ENCODE measurements at regions not wholly inside any gene's neighbourhood (a gene's known extent, or its start where the extent isn't known, plus 50 kb on each side); places are given as distances from the start of the nearest gene placed in this dataset.

GRCh38 chr11:69394234-69394868 lies 87.1 kb upstream of the LINC01488 start:
- no peak for DNase-seq

- no peak for DNase-seq
Measured at GRCh38 chr11:69394869-69395246, 86.6 kb upstream of the LINC01488 start.

DNA sequence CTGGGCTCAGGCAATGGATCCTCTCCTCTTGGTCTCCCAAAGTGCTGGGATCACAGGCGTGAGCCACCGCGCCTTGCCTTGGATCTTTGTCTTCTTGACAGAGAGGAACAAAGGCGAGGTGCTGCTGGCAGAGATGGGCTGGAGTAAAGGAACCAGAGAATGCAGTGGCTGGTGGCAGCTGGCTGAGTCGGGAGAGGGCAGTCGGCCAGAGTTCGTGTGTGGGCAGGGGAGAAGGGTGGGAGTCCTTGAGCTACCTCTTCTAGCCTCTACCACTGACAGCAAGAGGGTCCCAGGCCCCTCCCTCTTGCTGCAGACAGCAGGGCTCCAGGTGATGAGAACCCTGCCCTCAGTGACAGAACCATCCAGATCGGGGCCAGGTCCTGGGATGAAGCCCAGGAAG lies 86.2 kb upstream of the LINC01488 start:
- DNase-seq: no peak

GRCh38 chr11:69396051-69396947 lies 85.2 kb upstream of the LINC01488 start:
- DNase-seq: no peak

DNA sequence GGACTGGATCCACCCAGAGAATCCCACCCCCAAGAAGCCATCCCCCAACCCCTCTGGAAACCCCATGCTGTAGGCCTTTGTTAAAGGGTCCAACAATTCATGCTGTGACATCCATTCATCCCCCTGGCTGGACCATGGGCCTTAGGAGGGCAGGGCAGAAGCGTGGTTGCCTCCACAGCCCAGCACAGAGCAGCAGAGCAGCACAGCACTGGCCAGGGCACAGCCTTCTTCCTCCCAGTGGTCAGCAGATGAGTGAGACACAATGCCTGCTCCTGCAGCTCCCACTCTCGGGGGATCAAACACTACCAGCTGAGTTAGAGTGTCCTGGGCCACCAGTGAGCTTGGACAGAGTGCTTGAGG lies 84.5 kb upstream of the LINC01488 start:
- DNase-seq: no peak

DNA sequence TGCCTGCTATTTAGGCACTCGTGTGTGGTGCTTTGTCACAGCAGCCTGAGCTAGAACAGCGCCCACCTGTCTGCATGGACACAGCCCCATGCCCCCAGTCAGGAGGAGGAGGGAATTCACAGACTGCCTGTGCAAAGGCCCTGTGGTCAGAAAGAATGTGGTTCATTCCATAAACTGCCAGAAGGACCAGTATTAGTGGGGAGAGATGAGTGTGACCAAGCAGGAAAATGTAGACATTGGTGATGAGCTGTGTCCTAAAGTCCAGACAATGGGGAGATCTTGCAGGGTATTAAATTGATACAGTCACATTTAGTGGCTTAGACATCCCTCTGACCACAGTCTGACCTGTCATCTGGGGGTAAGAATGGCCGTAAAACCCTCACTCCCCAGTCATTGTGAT lies 83.7 kb upstream of the LINC01488 start:
- DNase-seq: no peak

DNA sequence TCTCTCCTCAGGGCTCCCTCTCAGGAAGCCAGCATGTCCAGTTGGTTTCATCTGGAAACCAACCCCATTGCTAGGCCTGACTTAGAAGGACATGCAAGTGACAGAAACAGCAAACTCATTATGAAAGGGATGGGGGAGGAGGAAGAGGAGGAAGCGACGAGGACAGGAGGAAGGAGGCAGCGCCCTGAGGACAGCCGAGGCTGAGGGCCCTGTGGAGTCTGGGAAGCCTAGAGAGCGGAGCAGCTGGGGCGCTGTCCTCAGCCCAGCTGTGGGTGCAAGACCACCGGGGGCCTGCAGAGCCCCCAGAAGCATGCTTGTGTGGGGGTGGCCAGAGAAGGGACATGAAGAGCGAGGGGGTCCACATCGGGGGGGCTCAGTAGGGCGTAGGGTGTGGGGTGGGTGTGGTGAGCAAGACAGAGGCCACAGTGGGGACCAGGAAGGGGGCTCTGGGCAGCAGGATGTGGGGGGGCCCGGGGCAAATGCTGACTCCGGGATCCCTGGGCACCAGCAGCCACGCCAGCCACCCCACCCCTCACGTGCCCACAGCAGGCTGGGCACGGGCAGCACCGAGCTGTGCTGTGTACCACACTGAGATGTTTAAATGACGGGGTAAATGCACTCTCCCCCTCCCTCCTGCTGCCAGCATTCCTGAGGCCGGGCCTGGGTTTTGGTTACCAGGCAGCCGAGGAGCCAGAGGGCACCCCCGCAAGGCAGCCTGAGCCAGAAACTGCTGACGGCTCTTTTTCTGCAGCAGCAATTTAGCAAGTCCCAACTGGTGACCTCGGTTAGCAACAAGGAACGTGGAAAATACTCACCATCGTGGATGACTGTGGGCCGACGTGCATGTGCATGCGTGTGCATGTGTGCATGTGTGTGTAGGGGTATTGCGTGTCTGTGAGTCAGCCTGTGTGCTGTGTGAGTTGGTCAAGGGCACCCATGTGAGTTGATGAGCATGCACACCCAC lies 82.7 kb upstream of the LINC01488 start:
- DNase-seq: no peak

DNA sequence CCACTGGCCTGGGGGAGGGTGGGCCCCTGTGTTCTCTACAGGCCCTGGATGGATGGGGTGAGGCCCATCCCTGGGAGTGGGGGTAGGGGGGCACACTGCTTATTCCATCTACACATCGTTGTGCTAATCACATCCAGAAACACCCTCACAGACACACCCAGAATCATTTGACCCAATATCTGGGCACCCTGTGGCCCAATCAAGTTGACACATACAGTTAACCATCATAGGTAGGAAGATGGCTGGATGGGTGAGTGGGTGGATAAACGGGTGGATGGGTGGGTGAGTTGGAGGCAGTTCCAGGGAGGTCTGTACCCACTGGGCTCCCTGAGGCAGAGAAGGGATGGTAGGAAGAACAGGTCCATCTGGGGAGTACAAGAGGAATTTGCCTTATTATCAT lies 81.3 kb upstream of the LINC01488 start:
- DNase-seq: no peak

- DNase-seq: no peak
Measured at GRCh38 chr11:69400771-69401590, 80.5 kb upstream of the LINC01488 start.

- no peak for DNase-seq
Measured at GRCh38 chr11:69401715-69402114, 79.7 kb upstream of the LINC01488 start.

- DNase-seq: no peak
Measured at GRCh38 chr11:69402251-69402887, 79.1 kb upstream of the LINC01488 start.

- no peak for DNase-seq
Measured at GRCh38 chr11:69403556-69404215, 77.8 kb upstream of the LINC01488 start.

GRCh38 chr11:69406060-69406459 lies 75.4 kb upstream of the LINC01488 start:
- no peak for DNase-seq

DNA sequence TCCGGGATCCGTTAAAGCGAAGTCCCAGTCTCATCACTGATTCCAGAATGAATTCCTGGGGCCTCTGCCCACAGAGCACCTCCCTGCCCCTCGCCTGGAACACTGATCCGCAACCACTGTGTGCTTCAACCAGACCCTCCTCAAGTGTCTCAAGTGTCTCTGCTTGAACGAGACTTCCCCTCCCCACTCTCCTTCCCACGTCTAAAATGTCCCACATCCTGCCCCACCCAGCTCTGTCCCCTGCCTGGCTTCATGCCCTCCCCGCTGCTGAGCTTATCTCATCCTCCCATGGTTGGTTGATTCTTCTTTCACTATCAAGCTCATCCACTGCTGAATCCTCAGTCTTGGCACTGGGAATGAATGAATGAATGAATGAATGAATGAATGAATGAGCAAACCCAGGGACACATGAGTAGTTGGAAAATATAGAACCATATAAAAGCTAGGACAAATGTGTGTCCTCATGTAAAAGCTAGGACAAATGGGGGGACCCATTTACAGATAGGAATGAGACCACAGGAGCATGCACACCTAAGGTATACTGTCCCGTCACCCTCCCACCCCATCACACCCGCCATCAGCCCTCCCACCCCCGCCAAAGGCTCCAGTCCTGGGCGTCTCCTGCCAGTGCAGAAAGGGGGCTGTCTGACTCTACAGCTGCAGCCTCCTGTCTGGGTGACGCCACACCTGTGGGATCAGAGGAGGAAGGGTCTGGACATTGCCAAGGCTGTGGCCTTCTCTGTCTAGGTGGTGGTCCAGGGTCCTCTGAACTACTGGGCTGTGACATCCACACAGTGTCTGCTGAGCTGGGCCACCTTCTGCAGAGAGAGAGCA lies 71.4 kb upstream of the LINC01488 start:
- DNase-seq: no peak

DNA sequence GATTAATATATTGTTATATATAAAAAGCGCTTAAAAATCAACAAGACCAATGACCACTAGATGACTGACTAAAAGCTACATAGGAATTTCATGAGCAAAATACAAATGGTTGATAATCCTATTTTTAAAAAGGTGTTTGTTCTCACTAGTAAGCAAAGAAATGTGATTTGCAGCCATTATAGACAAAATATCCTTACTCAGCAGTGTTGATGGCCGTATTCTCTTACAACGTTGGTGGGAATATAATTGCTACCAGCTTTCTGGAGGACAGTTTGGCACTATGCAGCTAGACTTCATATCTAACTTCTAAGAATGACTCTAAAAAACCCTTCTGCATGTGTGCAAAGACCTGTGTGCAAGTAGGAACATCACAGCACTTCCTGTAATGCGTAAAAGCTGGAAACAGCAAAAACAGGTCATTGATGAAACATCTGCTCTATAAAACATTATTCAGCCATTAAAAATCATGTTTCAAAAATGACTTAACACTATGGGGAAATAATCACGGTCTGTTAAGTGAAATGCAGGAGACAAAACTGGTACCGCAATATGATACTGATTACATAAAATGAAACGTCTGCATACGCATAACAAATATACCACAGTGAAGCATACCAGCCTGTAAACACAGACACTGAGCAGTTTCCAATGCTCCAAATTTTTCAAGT lies 70.1 kb upstream of the LINC01488 start:
- no peak for DNase-seq

DNA sequence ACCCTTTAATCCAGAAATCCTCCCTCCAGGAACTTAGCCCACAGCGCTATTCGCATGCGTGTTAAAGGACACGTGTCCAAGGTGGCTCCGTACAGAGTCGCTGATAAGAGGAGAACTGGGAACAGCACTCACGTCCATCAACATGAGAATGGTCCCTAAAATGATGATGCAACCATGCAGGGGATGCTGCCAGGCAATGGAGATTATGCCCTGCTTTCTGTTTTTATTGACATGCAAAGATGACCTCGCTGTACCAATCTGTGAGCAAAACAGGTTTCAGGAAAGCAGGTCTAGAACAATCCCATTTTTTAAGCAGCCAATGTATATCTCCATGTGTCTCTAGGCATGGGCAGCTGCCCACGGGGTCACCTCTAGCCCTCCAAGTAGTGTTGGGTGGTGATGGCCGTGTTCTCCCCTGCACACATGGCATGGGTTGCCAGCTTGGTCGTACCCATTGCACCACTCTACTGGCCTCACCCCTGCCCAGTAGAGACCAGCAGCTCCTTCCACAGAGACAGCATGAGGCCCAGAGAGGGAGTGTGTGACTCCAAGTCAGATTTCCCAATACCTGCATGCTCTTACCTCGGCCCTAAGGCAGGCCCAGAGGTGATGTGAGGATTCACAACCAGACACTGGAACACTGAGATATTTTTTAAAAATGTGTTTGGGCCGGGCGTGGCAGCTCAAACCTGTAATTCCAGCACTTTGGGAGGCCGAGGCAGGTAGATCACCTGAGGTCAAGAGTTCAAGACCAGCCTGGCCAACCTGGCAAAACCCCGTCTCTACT lies 68.3 kb upstream of the LINC01488 start:
- DNase-seq: no peak

DNA sequence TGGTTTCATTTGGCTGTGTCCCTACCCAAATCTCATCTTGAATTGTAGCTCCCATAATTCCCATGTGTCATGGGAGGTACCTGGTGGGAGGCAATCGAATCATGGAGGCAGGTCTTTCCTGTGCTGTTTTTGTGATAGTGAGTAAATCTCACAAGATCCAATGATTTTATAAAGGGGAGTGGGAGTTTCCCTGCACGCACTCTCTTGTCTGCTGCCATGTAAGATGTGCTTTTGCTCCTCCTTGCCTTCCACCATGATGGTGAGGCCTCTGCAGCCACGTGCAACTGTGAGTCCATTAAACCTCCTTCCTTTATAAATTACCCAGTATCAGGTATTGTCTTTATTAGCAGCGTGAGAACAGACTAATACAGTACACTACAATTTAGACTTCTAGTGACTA lies 67.5 kb upstream of the LINC01488 start:
- DNase-seq: no peak

DNA sequence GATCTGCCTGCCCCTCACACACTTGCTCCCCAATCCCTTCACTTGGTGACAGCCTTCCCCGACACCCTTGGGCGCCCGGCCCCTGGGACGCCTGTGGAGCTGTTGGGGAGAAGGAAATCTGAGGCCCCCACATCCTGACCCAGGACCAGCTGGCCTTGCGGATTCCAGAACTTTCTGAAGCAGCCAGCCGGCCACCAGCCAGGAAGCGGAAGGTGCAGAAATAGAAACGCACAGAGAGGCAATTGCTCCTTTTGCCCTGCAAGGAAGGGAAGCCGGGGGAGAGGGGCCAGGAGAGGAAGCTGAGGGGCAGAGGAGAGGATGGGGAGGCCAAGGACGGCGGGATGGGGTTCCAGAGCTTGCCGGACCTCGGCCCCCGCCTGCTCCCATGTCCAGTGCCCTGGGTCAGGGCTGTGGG lies 66.7 kb upstream of the LINC01488 start:
- no peak for DNase-seq
